ENCODE measurements at regions not wholly inside any gene's neighbourhood (a gene's known extent, or its start where the extent isn't known, plus 50 kb on each side); places are given as distances from the start of the nearest gene placed in this dataset.

GRCh38 chr12:4052691-4053090, 179.5 kb upstream of the PARP11 start:
- no peak overlapping the region for H2BK120ac ChIP-seq (ENCODE audit: low read depth, low read length)
- no peak overlapping the region for H3K4me2 ChIP-seq (ENCODE audit: low read depth, low read length)
- no CpG with 5 or more reads among the region's 3 CpGs for WGBS, 2 experiments (ENCODE audit: extremely low coverage in 2 of 2, insufficient read length in 1 of 2)
- H3K4me3 ChIP-seq (ENCODE audit: insufficient read depth, low read depth, low read length) = no peak overlapping the region
- H3K14ac ChIP-seq (replicated peaks; ENCODE audit: low read depth, low read length) = no peak overlapping the region
- no peaks in the 10 kb centered on the region for H3K79me1 ChIP-seq (ENCODE audit: low read depth in 1 of 2, low read length in 2 of 2)
- in situ Hi-C loops (cut with MboI; ENCODE audit: low sequenced_read_pairs) (no loop called here), intact Hi-C loops (cut with micrococcal nuclease) (no loop called here), dilution Hi-C loops (cut with HindIII; ENCODE audit: low sequenced_read_pairs, unreplicated experiment) (no loop called here)
- ChIA-PET POLR2A (ENCODE audit: unreplicated experiment) (no interaction called here), CTCF (no interaction called here)
- H3K18ac ChIP-seq (ENCODE audit: low read depth, low read length) = no peak overlapping the region
- no peaks in the 10 kb centered on the region for H4K20me1 ChIP-seq (ENCODE audit: insufficient read depth, low read length)
- H3K9me3 ChIP-seq (ENCODE audit: control insufficient read depth, insufficient read depth, low read length) = no peaks in the 10 kb centered on the region
- no peak overlapping the region for H2AK5ac ChIP-seq (ENCODE audit: low read depth, low read length)
- H3K4me1 ChIP-seq (ENCODE audit: control insufficient read depth, insufficient read depth, low read length) = no peaks in the 10 kb centered on the region
- ATAC-seq (ENCODE audit: low read depth) (no peak), DNase-seq (no peak)
- H3K9me1 ChIP-seq (ENCODE audit: insufficient read depth, low read length) = no peaks in the 10 kb centered on the region
- no peak overlapping the region for H4K8ac ChIP-seq (ENCODE audit: low read depth in 2 of 2, low read length in 2 of 2)
- H2AK9ac ChIP-seq (replicated peaks; ENCODE audit: low read depth, low read length, poor library complexity) = no peak overlapping the region
- no peak overlapping the region for H2BK15ac ChIP-seq (ENCODE audit: low read depth, low read length)
- no TSS peak for BruUV-seq (replicated peaks)
- no peak overlapping the region for H2AFZ ChIP-seq (replicated peaks; ENCODE audit: low read length, poor library complexity)
- no peak overlapping the region for H2BK5ac ChIP-seq (ENCODE audit: low read depth, low read length, poor library complexity, severe bottlenecking)
- no peak overlapping the region for H3K56ac ChIP-seq (ENCODE audit: extremely low read depth, insufficient read depth, low read length)
- no peak overlapping the region for H3K4ac ChIP-seq (ENCODE audit: low read depth, low read length)
- TF ChIP-seq ELK1 (IDR thresholded peaks at IDR 0.05; ENCODE audit: borderline replicate concordance, low read depth, low read length) = no peak
- H3K9ac ChIP-seq (ENCODE audit: low read depth, low read length) = no peak overlapping the region
- H2BK20ac ChIP-seq (ENCODE audit: low read depth, low read length) = no peak overlapping the region
- no peak overlapping the region for H4K5ac ChIP-seq (ENCODE audit: low read depth, low read length)
- no peak overlapping the region for H3K27ac ChIP-seq (ENCODE audit: insufficient read depth, low read length)
- H3K23ac ChIP-seq (ENCODE audit: low read depth, low read length) = no peak overlapping the region
- H3K36me3 ChIP-seq (ENCODE audit: control insufficient read depth, insufficient read depth, low read length) = no peaks in the 10 kb centered on the region
- H3K27me3 ChIP-seq (ENCODE audit: control insufficient read depth, insufficient read depth, low read length) = peaks cover 8% of the 10 kb centered on the region
- H4K91ac ChIP-seq (ENCODE audit: insufficient read depth, low read depth, low read length) = no peak overlapping the region

Measured in IMR-90 (cell line).